ENCODE measurements at regions not wholly inside any gene's neighbourhood (a gene's known extent, or its start where the extent isn't known, plus 50 kb on each side); places are given as distances from the start of the nearest gene placed in this dataset.

DNA sequence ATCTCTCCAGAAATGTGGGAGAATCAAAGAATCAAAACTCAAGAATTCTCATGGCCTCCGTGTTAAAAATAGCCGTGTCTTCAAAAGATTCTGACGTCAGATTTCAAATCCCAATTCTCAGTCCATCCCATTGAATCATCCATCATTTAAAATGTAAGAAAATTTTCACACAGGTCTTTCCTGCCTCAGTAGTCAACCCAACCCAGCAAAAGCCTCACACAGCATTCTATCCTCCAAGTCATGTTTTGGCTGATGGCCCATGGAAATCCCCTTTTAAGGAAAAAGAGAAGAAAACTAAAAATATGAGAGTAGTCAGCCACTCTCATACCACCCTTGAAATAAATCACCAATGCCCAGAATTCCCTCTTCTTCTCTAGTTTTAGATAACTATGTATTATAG lies 211.8 kb downstream of the C1D start:
- no peak for TF ChIP-seq POLR2A (IDR thresholded peaks at IDR 0.05)
- TF ChIP-seq, protein P1, sequence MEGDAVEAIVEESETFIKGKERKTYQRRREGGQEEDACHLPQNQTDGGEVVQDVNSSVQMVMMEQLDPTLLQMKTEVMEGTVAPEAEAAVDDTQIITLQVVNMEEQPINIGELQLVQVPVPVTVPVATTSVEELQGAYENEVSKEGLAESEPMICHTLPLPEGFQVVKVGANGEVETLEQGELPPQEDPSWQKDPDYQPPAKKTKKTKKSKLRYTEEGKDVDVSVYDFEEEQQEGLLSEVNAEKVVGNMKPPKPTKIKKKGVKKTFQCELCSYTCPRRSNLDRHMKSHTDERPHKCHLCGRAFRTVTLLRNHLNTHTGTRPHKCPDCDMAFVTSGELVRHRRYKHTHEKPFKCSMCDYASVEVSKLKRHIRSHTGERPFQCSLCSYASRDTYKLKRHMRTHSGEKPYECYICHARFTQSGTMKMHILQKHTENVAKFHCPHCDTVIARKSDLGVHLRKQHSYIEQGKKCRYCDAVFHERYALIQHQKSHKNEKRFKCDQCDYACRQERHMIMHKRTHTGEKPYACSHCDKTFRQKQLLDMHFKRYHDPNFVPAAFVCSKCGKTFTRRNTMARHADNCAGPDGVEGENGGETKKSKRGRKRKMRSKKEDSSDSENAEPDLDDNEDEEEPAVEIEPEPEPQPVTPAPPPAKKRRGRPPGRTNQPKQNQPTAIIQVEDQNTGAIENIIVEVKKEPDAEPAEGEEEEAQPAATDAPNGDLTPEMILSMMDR (IDR thresholded peaks at IDR 0.05 in 4 of 5, conservative IDR thresholded peaks at IDR 0.05 in 1 of 5): no peak

All from gastrocnemius medialis (tissue), 4 donors.